ENCODE measurements at regions not wholly inside any gene's neighbourhood (a gene's known extent, or its start where the extent isn't known, plus 50 kb on each side); places are given as distances from the start of the nearest gene placed in this dataset.

- TF ChIP-seq EP300 (IDR thresholded peaks at IDR 0.05; ENCODE audit: borderline replicate concordance in 1 of 2, low read depth in 2 of 2, low read length in 2 of 2): no peak
- no peak for TF ChIP-seq TCF12 (IDR thresholded peaks at IDR 0.05; ENCODE audit: low read depth, low read length)
- no peak for TF ChIP-seq RFX5 (IDR thresholded peaks at IDR 0.05; ENCODE audit: borderline replicate concordance, low read depth, low read length)
Measured at GRCh38 chr9:89796606-89797005, 191.8 kb downstream of the GADD45G start.

Measured in H1 (cell line).